GM12878 (cell line): ENCODE measurements at regions not wholly inside any gene's neighbourhood (a gene's known extent, or its start where the extent isn't known, plus 50 kb on each side); places are given as distances from the start of the nearest gene placed in this dataset.

Experiments used
- ATAC-seq: fragments of 200-7000 bp; cut with Tn5 transposase; 3 replicates; pipeline ENCODE4 v1.9.1; 2020; ENCODE audit warnings: mild to moderate bottlenecking, moderate library complexity
- BruUV-seq: library from RNA; stranded (reverse); fragments of 400-500 nt; replicated peaks from 2 replicates; lab custom pipeline; 2021; lab: Mats Ljungman, UMichigan
- CTCF ChIA-PET: fragments of 300-600 bp; sonication (Branson Sonifier 250); formaldehyde crosslinking; extraction: SDS; loops from one replicate; lab custom pipeline; 2021; ENCODE audit warnings: inconsistent platforms; lab: Yijun Ruan, JAX
- POLR2A ChIA-PET: fragments of 350-600 bp; formaldehyde crosslinking; extraction: SDS; loops from one replicate; lab custom pipeline; 2021; ENCODE audit warnings: inconsistent platforms; lab: Charles Lee
- RAD21 ChIA-PET: fragments of 300-600 bp; sonication (Branson Sonifier 250); formaldehyde crosslinking; loops from one replicate; lab custom pipeline; 2023; ENCODE audit warnings: antibody characterized with exemption; ENCODE audit not compliant: unreplicated experiment; lab: Charles Lee
- SMC1A ChIA-PET: fragments of 300-600 bp; sonication (Branson Sonifier 250); formaldehyde crosslinking; loops from one replicate; lab custom pipeline; 2023; ENCODE audit not compliant: unreplicated experiment, uncharacterized antibody; lab: Charles Lee
- DNase-seq: peaks from one replicate; pipeline ENCODE4 v3.0.0-alpha.2; 2011; ENCODE audit warnings: low read depth, low spot score
- FAIRE-seq: peaks from 3 replicates; lab custom pipeline; 2011; peaks lifted over from hg19 to GRCh38; lab: Jason Lieb, UNC
- H2AFZ ChIP-seq: 2 replicates; pipeline ENCODE4 v1.6.0; 2011; ENCODE audit warnings: low read depth, low read length, control low read depth; ENCODE audit not compliant: control insufficient read depth
- H3K27ac ChIP-seq: 2 replicates; pipeline ENCODE4 v1.5.1; 2011; ENCODE audit warnings: control low read depth; ENCODE audit not compliant: control insufficient read depth, insufficient read depth
- H3K27me3 ChIP-seq, 2 experiments: replicated peaks in 1 of 2; 2 replicates each; pipeline versions ENCODE4 v1.6.0 to v1.6.1; 2011; ENCODE audit warnings: low read length in 1 of 2; ENCODE audit not compliant: control insufficient read depth in 2 of 2, insufficient read depth in 2 of 2
- H3K36me3 ChIP-seq, 2 experiments: 2 replicates each; pipeline ENCODE4 v1.5.1; 2011; ENCODE audit warnings: low read length in 1 of 2; ENCODE audit not compliant: control insufficient read depth in 2 of 2, insufficient read depth in 2 of 2
- H3K4me1 ChIP-seq: 2 replicates; pipeline ENCODE4 v1.6.1; 2011; ENCODE audit warnings: mild to moderate bottlenecking, low read length, moderate library complexity, mixed read lengths; ENCODE audit not compliant: control insufficient read depth, insufficient read depth
- H3K4me2 ChIP-seq: 2 replicates; pipeline ENCODE4 v1.6.0; 2011; ENCODE audit warnings: control low read depth; ENCODE audit not compliant: control insufficient read depth, insufficient read depth
- H3K4me3 ChIP-seq: fragments of 200-600 bp; sonication (generic); 2 replicates; pipeline ENCODE4 v1.5.1; 2016
- H3K79me2 ChIP-seq: 2 replicates; pipeline ENCODE4 v1.6.0; 2011; ENCODE audit warnings: low read length; ENCODE audit not compliant: control insufficient read depth, insufficient read depth
- H3K9ac ChIP-seq: 2 replicates; pipeline ENCODE4 v1.8.0; 2011; ENCODE audit warnings: low read length, control low read depth, mixed read lengths; ENCODE audit not compliant: control insufficient read depth, insufficient read depth
- H3K9me3 ChIP-seq: replicated peaks from 3 replicates; pipeline ENCODE4 v1.5.1; 2011; ENCODE audit warnings: mild to moderate bottlenecking, low read length; ENCODE audit not compliant: control insufficient read depth, insufficient read depth
- H4K20me1 ChIP-seq: 2 replicates; pipeline ENCODE4 v1.6.0; 2011; ENCODE audit not compliant: control insufficient read depth, insufficient read depth
- ASH2L ChIP-seq: fragments of 300-600, 200-600 bp; sonication (generic); IDR thresholded peaks from 2 replicates; pipeline ENCODE4 v1.6.1; 2017; ENCODE audit warnings: low read depth, mild to moderate bottlenecking, borderline replicate concordance
- CBFB ChIP-seq: IDR thresholded peaks from 2 replicates; pipeline ENCODE4 v1.6.1; 2016; ENCODE audit warnings: antibody characterized with exemption, low read depth
- CEBPZ ChIP-seq: fragments of 150-350 bp; IDR thresholded peaks from 2 replicates; pipeline ENCODE4 v1.6.1; 2016; ENCODE audit warnings: low read depth, low read length
- CHD2 ChIP-seq: IDR thresholded peaks from 2 replicates; pipeline ENCODE4 v1.6.1; 2011; ENCODE audit warnings: low read depth, low read length, improper control_type of control experiment, borderline replicate concordance
- GATAD2B ChIP-seq: fragments of 450-650 bp; conservative IDR thresholded peaks from 2 replicates; pipeline ENCODE4 v1.6.1; 2017; ENCODE audit warnings: low read depth, mild to moderate bottlenecking, moderate library complexity
- LARP7 ChIP-seq: fragments of 450-650 bp; IDR thresholded peaks from 2 replicates; pipeline ENCODE4 v1.6.1; 2017; ENCODE audit warnings: mild to moderate bottlenecking
- MTA3 ChIP-seq: IDR thresholded peaks from 2 replicates; pipeline ENCODE4 v1.6.1; 2012; ENCODE audit warnings: low read length, inconsistent platforms, borderline replicate concordance
- RAD21 ChIP-seq: IDR thresholded peaks from 2 replicates; pipeline ENCODE4 v1.6.1; 2011; ENCODE audit warnings: mild to moderate bottlenecking, low read depth, low read length, moderate library complexity; ENCODE audit not compliant: insufficient read depth
- SMAD5 ChIP-seq: IDR thresholded peaks from 2 replicates; pipeline ENCODE4 v1.6.1; 2016; ENCODE audit warnings: antibody characterized with exemption, low read depth
- SMARCA5 ChIP-seq: fragments of 450-650 bp; IDR thresholded peaks from 2 replicates; pipeline ENCODE4 v1.6.1; 2017; ENCODE audit warnings: mild to moderate bottlenecking
- SRF ChIP-seq, 2 experiments: IDR thresholded peaks; 2 replicates each; pipeline ENCODE4 v1.6.1; 2011; ENCODE audit warnings: low read depth in 2 of 2, low read length in 2 of 2, mild to moderate bottlenecking in 1 of 2, moderate library complexity in 1 of 2
- SUZ12 ChIP-seq: fragments of 200-600 bp; sonication (generic); IDR thresholded peaks from one replicate; pipeline ENCODE4 v1.6.1; 2018; ENCODE audit warnings: antibody characterized with exemption, mild to moderate bottlenecking; ENCODE audit not compliant: unreplicated experiment
- USF1 ChIP-seq: IDR thresholded peaks from 2 replicates; pipeline ENCODE4 v1.6.1; 2011; ENCODE audit warnings: borderline replicate concordance, low read depth, mild to moderate bottlenecking, moderate library complexity, mixed read lengths, low read length; ENCODE audit not compliant: insufficient read depth; ENCODE audit errors: extremely low read length
- USF2 ChIP-seq: IDR thresholded peaks from 2 replicates; pipeline ENCODE4 v1.6.1; 2011; ENCODE audit warnings: low read depth, low read length, improper control_type of control experiment, borderline replicate concordance
- WGBS: methylation state at CpG from one replicate; pipeline ENCODE4 v1.1.6; 2016; ENCODE audit warnings: low lambda C conversion rate; ENCODE audit not compliant: insufficient replicate concordance, insufficient coverage; ENCODE audit errors: missing lambda C conversion rate; 5-methylcytosine and 5-hydroxymethylcytosine counted together
- in situ Hi-C: fragments of 300-500 bp; cut with MboI; formaldehyde crosslinking; loops from 9 replicates; pipeline ENCODE4 v1.14.3; 2018; ENCODE audit warnings: mixed read lengths
- intact Hi-C: fragments of 100-400 bp; cut with micrococcal nuclease; formaldehyde crosslinking; loops from one replicate; pipeline ENCODE4 v1.14.2; 2022; ENCODE audit not compliant: unreplicated experiment

- Histone ChIP-seq H3K36me3 (no peaks in the 10 kb centered on the region), H2AFZ (no peak overlapping the region), H3K27ac (no peak overlapping the region), H3K4me2 (no peak overlapping the region), H4K20me1 (no peaks in the 10 kb centered on the region), H3K4me1 (no peaks in the 10 kb centered on the region), H3K4me3 (no peak overlapping the region), H3K9ac (no peak overlapping the region), H3K79me2 (no peaks in the 10 kb centered on the region), H3K27me3 (no peaks in the 10 kb centered on the region), H3K9me3 (no peaks in the 10 kb centered on the region)
- BruUV-seq, result no TSS peak
- RAD21 ChIA-PET, result no interaction called here
- TF ChIP-seq SMARCA5, result no peak
- no peak for TF ChIP-seq USF1
- no peak for TF ChIP-seq ASH2L
- no peak for TF ChIP-seq MTA3
- no peak for TF ChIP-seq RAD21
- TF ChIP-seq CHD2, result no peak
- no peak for TF ChIP-seq CBFB
- intact Hi-C loops (no loop called here), in situ Hi-C loops (no loop called here)
- no peak for ATAC-seq
- no peak for FAIRE-seq
- CTCF ChIA-PET, result no interaction called here
- POLR2A ChIA-PET, result no interaction called here
- WGBS, result 0% methylated on average over 3 of the region's 3 CpGs
- no peak for DNase-seq
- SMC1A ChIA-PET, result no interaction called here
Observed at GRCh38 chr6:76789580-76789979, 673.7 kb downstream of the HTR1B start.

GRCh38 chr6:76788155-76788554 lies 675.1 kb downstream of the HTR1B start:
- ATAC-seq (no peak), FAIRE-seq (no peak), DNase-seq (no peak)
- POLR2A ChIA-PET, result no interaction called here
- H3K9ac ChIP-seq, result no peak overlapping the region
- SMC1A ChIA-PET, result no interaction called here
- no peaks in the 10 kb centered on the region for H4K20me1 ChIP-seq
- intact Hi-C loops, result no loop called here
- no TSS peak for BruUV-seq
- H2AFZ ChIP-seq, result no peak overlapping the region
- RAD21 ChIA-PET, result no interaction called here
- H3K27ac ChIP-seq, result no peak overlapping the region
- CTCF ChIA-PET, result no interaction called here
- no peak overlapping the region for H3K4me2 ChIP-seq
- H3K27me3 ChIP-seq, result no peaks in the 10 kb centered on the region
- H3K9me3 ChIP-seq, result no peaks in the 10 kb centered on the region
- H3K4me1 ChIP-seq, result no peaks in the 10 kb centered on the region
- in situ Hi-C loops, result no loop called here
- no peak overlapping the region for H3K4me3 ChIP-seq
- no peaks in the 10 kb centered on the region for H3K36me3 ChIP-seq
- no peaks in the 10 kb centered on the region for H3K79me2 ChIP-seq
- TF ChIP-seq LARP7 (no peak), SMAD5 (no peak), USF2 (no peak), CEBPZ (no peak), GATAD2B (no peak), SRF (IDR thresholded peaks at IDR 0.05; ENCODE audit: low read depth in 2 of 2, low read length in 2 of 2) (no peak), SUZ12 (no peak)
